ENCODE measurements at regions not wholly inside any gene's neighbourhood (a gene's known extent, or its start where the extent isn't known, plus 50 kb on each side); places are given as distances from the start of the nearest gene placed in this dataset.
"Not testable (repeated sequence)": the region's sequence is repeated elsewhere in the genome, so short reads cannot be mapped to it uniquely, and the experiment has no call there.

DNA sequence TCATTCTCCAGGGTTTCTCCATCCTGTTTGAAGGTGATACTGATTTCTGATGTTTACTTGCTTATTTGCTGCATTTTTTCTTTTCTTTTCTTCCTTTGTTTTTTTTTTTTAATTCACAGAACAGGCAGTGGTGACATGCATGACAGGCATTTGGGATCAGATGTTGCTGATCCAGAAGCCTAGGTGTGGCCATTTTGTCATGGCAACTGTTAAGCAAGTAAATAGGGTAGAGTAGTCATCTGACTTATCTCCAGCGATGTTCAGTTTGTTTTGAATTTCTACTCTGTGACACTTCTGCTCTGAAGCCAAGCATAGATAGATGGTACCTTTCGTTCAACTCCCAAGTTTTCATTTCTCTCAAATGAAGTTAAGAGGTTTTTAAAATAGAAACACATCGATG lies 74.9 kb upstream of the FAM72C start:
- TF ChIP-seq, protein P1, sequence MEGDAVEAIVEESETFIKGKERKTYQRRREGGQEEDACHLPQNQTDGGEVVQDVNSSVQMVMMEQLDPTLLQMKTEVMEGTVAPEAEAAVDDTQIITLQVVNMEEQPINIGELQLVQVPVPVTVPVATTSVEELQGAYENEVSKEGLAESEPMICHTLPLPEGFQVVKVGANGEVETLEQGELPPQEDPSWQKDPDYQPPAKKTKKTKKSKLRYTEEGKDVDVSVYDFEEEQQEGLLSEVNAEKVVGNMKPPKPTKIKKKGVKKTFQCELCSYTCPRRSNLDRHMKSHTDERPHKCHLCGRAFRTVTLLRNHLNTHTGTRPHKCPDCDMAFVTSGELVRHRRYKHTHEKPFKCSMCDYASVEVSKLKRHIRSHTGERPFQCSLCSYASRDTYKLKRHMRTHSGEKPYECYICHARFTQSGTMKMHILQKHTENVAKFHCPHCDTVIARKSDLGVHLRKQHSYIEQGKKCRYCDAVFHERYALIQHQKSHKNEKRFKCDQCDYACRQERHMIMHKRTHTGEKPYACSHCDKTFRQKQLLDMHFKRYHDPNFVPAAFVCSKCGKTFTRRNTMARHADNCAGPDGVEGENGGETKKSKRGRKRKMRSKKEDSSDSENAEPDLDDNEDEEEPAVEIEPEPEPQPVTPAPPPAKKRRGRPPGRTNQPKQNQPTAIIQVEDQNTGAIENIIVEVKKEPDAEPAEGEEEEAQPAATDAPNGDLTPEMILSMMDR (IDR thresholded peaks at IDR 0.05) = not testable (repeated sequence)
- TF ChIP-seq POLR2A (IDR thresholded peaks at IDR 0.05) = not testable (repeated sequence)

All from adrenal gland (tissue), 5 donors.